HL-60 (cell line): ENCODE measurements at regions not wholly inside any gene's neighbourhood (a gene's known extent, or its start where the extent isn't known, plus 50 kb on each side); places are given as distances from the start of the nearest gene placed in this dataset.
"Not testable (repeated sequence)": the region's sequence is repeated elsewhere in the genome, so short reads cannot be mapped to it uniquely, and the experiment has no call there.

ENCODE experiments used
- DNase-seq, 2 experiments: peaks; one replicate each; pipeline ENCODE4 v3.0.0-alpha.2; 2010 to 2020; ENCODE audit warnings: low read depth in 1 of 2, low spot score in 1 of 2
- H3K27ac ChIP-seq: fragments of 250-450 bp; sonication (Bioruptor Pico); replicated peaks from 2 replicates; pipeline ENCODE4 v1.5.1; 2020; ENCODE audit warnings: mild to moderate bottlenecking, moderate library complexity
- H3K27me3 ChIP-seq: fragments of 250-450 bp; sonication (Bioruptor Pico); 2 replicates; pipeline ENCODE4 v1.5.1; 2021; ENCODE audit warnings: mild to moderate bottlenecking, moderate library complexity; ENCODE audit not compliant: insufficient read depth, poor library complexity, severe bottlenecking
- H3K4me3 ChIP-seq: replicated peaks from 2 replicates; pipeline ENCODE4 v1.5.1; 2011; ENCODE audit warnings: mild to moderate bottlenecking, control low read depth, low read length; ENCODE audit not compliant: insufficient read depth
- GABPA ChIP-seq: IDR thresholded peaks from 2 replicates; pipeline ENCODE4 v1.6.1; 2012; ENCODE audit warnings: low read depth
- POLR2AphosphoS5 ChIP-seq: IDR thresholded peaks from 2 replicates; pipeline ENCODE4 v1.6.1; 2012; ENCODE audit warnings: low read depth
- SPI1 ChIP-seq: IDR thresholded peaks from 2 replicates; pipeline ENCODE4 v1.6.1; 2012; ENCODE audit warnings: low read depth, mild to moderate bottlenecking, borderline replicate concordance
- TF ChIP-seq, protein P1 (sequence below): IDR thresholded peaks from 2 replicates; pipeline ENCODE4 v1.6.1; 2012; ENCODE audit warnings: low read depth; ENCODE audit not compliant: insufficient replicate concordance
- TF ChIP-seq, protein P2 (sequence below): IDR thresholded peaks from one replicate; pipeline ENCODE4 v1.5.1; 2011; ENCODE audit warnings: low read length, control low read depth, inconsistent platforms; ENCODE audit not compliant: insufficient read depth

GRCh38 chr2:17460371-17461086 lies 57.7 kb downstream of the RAD51AP2 start:
- no peak overlapping the region for H3K27ac ChIP-seq
- H3K4me3 ChIP-seq = no peak overlapping the region
- no peak for DNase-seq
- TF ChIP-seq, protein P1, sequence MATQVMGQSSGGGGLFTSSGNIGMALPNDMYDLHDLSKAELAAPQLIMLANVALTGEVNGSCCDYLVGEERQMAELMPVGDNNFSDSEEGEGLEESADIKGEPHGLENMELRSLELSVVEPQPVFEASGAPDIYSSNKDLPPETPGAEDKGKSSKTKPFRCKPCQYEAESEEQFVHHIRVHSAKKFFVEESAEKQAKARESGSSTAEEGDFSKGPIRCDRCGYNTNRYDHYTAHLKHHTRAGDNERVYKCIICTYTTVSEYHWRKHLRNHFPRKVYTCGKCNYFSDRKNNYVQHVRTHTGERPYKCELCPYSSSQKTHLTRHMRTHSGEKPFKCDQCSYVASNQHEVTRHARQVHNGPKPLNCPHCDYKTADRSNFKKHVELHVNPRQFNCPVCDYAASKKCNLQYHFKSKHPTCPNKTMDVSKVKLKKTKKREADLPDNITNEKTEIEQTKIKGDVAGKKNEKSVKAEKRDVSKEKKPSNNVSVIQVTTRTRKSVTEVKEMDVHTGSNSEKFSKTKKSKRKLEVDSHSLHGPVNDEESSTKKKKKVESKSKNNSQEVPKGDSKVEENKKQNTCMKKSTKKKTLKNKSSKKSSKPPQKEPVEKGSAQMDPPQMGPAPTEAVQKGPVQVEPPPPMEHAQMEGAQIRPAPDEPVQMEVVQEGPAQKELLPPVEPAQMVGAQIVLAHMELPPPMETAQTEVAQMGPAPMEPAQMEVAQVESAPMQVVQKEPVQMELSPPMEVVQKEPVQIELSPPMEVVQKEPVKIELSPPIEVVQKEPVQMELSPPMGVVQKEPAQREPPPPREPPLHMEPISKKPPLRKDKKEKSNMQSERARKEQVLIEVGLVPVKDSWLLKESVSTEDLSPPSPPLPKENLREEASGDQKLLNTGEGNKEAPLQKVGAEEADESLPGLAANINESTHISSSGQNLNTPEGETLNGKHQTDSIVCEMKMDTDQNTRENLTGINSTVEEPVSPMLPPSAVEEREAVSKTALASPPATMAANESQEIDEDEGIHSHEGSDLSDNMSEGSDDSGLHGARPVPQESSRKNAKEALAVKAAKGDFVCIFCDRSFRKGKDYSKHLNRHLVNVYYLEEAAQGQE = no peak
- no peak for TF ChIP-seq SPI1
- TF ChIP-seq POLR2AphosphoS5 = no peak
- TF ChIP-seq GABPA = no peak
- TF ChIP-seq, protein P2, sequence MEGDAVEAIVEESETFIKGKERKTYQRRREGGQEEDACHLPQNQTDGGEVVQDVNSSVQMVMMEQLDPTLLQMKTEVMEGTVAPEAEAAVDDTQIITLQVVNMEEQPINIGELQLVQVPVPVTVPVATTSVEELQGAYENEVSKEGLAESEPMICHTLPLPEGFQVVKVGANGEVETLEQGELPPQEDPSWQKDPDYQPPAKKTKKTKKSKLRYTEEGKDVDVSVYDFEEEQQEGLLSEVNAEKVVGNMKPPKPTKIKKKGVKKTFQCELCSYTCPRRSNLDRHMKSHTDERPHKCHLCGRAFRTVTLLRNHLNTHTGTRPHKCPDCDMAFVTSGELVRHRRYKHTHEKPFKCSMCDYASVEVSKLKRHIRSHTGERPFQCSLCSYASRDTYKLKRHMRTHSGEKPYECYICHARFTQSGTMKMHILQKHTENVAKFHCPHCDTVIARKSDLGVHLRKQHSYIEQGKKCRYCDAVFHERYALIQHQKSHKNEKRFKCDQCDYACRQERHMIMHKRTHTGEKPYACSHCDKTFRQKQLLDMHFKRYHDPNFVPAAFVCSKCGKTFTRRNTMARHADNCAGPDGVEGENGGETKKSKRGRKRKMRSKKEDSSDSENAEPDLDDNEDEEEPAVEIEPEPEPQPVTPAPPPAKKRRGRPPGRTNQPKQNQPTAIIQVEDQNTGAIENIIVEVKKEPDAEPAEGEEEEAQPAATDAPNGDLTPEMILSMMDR = no peak
- no peaks in the 10 kb centered on the region for H3K27me3 ChIP-seq

GRCh38 chr2:17455343-17455742 lies 62.9 kb downstream of the RAD51AP2 start:
- H3K27me3 ChIP-seq = no peaks in the 10 kb centered on the region
- TF ChIP-seq SPI1 = no peak
- TF ChIP-seq GABPA = no peak
- TF ChIP-seq, protein P2 = no peak
- TF ChIP-seq, protein P1 = no peak
- TF ChIP-seq POLR2AphosphoS5 = no peak
- no peak overlapping the region for H3K4me3 ChIP-seq
- DNase-seq = no peak
- no peak overlapping the region for H3K27ac ChIP-seq

DNA sequence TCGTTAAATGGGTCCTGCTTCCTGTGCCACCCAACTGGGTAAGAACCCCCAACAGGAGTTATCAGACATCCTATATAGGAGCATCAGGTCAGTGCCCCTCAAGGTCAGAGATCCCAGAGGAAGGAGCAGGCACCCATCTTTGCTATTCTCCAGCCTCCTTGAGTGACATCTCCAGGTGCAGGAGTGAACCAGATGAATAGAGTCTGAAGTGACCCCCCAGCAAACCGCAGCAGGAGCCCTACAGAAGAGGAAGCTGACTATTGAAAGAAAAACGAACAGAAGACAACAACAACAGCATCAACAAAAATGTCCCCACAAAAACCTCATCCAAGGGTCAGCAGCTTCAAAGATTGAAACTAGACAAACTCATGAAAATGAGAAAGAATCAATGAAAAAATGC lies 72.0 kb downstream of the RAD51AP2 start:
- not testable (repeated sequence) for DNase-seq, H3K4me3 ChIP-seq, H3K27ac ChIP-seq, H3K27me3 ChIP-seq

DNA sequence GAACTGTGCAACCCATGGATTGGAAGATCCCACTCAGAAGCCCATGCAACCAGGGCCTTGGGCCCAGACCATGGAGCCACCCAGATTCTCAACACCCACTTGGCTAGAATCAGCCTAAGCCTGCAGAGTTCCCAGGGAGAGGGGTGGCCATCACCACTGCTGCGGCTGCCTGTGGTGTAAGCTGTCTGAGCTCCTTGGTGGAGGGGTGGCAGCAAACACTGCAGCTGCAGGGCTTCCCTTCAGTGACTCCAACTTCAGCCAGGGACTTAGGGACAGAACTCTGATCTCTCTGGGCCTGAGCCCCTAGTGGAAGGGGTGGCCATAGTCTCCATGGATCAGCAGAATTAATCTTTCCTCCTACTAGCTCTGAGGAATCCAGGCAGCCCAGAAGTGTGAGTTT lies 72.5 kb downstream of the RAD51AP2 start:
- TF ChIP-seq POLR2AphosphoS5 = no peak
- no peak for TF ChIP-seq SPI1
- TF ChIP-seq, protein P2 = no peak
- TF ChIP-seq, protein P1 = no peak
- no peak for TF ChIP-seq GABPA
- Histone ChIP-seq H3K27ac (no peak overlapping the region), H3K4me3 (no peak overlapping the region), H3K27me3 (no peaks in the 10 kb centered on the region)
- DNase-seq = no peak
